Neural cell (in vitro differentiated cells): ENCODE measurements at regions not wholly inside any gene's neighbourhood (a gene's known extent, or its start where the extent isn't known, plus 50 kb on each side); places are given as distances from the start of the nearest gene placed in this dataset.

Source experiments
- H2AFZ ChIP-seq: fragments of 200-600, 300-800 bp; sonication (generic), shearing (Covaris generic); 2 replicates; pipeline ENCODE4 v1.6.0; 2014; ENCODE audit warnings: low read depth, mild to moderate bottlenecking, antibody characterized with exemption, low read length, moderate library complexity
- H3F3A ChIP-seq: fragments of 200-600 bp; shearing (Covaris generic); 2 replicates; pipeline ENCODE4 v1.6.1; 2016; ENCODE audit warnings: mild to moderate bottlenecking, moderate library complexity, mixed read lengths, antibody characterized with exemption, low read length; ENCODE audit not compliant: insufficient read depth, poor library complexity, severe bottlenecking
- H3K27ac ChIP-seq: fragments of 200-600, 300-800 bp; sonication (generic), shearing (Covaris generic); 2 replicates; pipeline ENCODE4 v1.5.1; 2014; ENCODE audit warnings: mild to moderate bottlenecking, low read length, moderate library complexity
- H3K27me3 ChIP-seq: fragments of 300-800, 200-600 bp; sonication (generic), shearing (Covaris generic); 2 replicates; pipeline ENCODE4 v1.6.0; 2014; ENCODE audit warnings: mild to moderate bottlenecking, low read depth, low read length, moderate library complexity; ENCODE audit not compliant: insufficient read depth
- H3K36me3 ChIP-seq: fragments of 300-800, 200-600 bp; sonication (generic), shearing (Covaris generic); 2 replicates; pipeline ENCODE4 v1.5.1; 2014; ENCODE audit warnings: mild to moderate bottlenecking, antibody characterized with exemption, low read length, moderate library complexity; ENCODE audit not compliant: insufficient read depth
- H3K4me2 ChIP-seq: fragments of 300-800, 200-600 bp; sonication (generic), shearing (Covaris generic); 2 replicates; pipeline ENCODE4 v1.6.0; 2014; ENCODE audit warnings: mild to moderate bottlenecking, low read length
- H3K4me3 ChIP-seq: fragments of 300-800, 200-600 bp; sonication (generic), shearing (Covaris generic); 2 replicates; pipeline ENCODE4 v1.5.1; 2014; ENCODE audit warnings: mild to moderate bottlenecking, low read length, moderate library complexity
- H3K79me2 ChIP-seq: fragments of 200-600 bp; shearing (Covaris generic); replicated peaks from 2 replicates; pipeline ENCODE4 v1.6.0; 2014; ENCODE audit warnings: mild to moderate bottlenecking, low read length, moderate library complexity; ENCODE audit not compliant: insufficient read depth
- H3K9ac ChIP-seq: fragments of 300-800, 200-600 bp; sonication (generic), shearing (Covaris generic); 2 replicates; pipeline ENCODE4 v1.6.1; 2016; ENCODE audit warnings: mild to moderate bottlenecking, low read length, mixed read lengths
- H3K9me2 ChIP-seq: fragments of 200-600 bp; shearing (Covaris generic); 2 replicates; pipeline ENCODE4 v1.6.1; 2016; ENCODE audit warnings: mild to moderate bottlenecking, low read length, mixed read lengths; ENCODE audit not compliant: insufficient read depth
- H3K9me3 ChIP-seq: fragments of 200-600, 300-800 bp; sonication (generic), shearing (Covaris generic); 2 replicates; pipeline ENCODE4 v1.6.1; 2016; ENCODE audit warnings: mild to moderate bottlenecking, mixed run types, low read length, moderate library complexity, mixed read lengths
- H4K20me1 ChIP-seq: fragments of 200-600 bp; shearing (Covaris generic); 2 replicates; pipeline ENCODE4 v1.6.1; 2016; ENCODE audit warnings: mild to moderate bottlenecking, mixed run types; ENCODE audit not compliant: insufficient read depth
- EP300 ChIP-seq: fragments of 450-650 bp; conservative IDR thresholded peaks from 2 replicates; pipeline ENCODE4 v1.6.1; 2014; ENCODE audit warnings: antibody characterized with exemption, mild to moderate bottlenecking, moderate library complexity; ENCODE audit not compliant: poor library complexity, severe bottlenecking
- EZH2 ChIP-seq: fragments of 200-600, 300-800 bp; shearing (Covaris generic), sonication (generic); IDR thresholded peaks from 2 replicates; pipeline ENCODE4 v1.6.1; 2014; ENCODE audit warnings: antibody characterized with exemption, low read length, borderline replicate concordance, mild to moderate bottlenecking; ENCODE audit not compliant: insufficient read depth, poor library complexity, severe bottlenecking
- MXI1 ChIP-seq: fragments of 450-650 bp; conservative IDR thresholded peaks from 2 replicates; pipeline ENCODE4 v1.6.1; 2014; ENCODE audit warnings: antibody characterized with exemption, mild to moderate bottlenecking; ENCODE audit not compliant: poor library complexity, severe bottlenecking
- POLR2AphosphoS5 ChIP-seq: IDR thresholded peaks from 2 replicates; pipeline ENCODE4 v1.6.1; 2012
- RAD21 ChIP-seq: fragments of 450-650 bp; conservative IDR thresholded peaks from 2 replicates; pipeline ENCODE4 v1.6.1; 2014; ENCODE audit warnings: antibody characterized with exemption, mild to moderate bottlenecking, moderate library complexity
- SMC3 ChIP-seq: fragments of 450-650 bp; conservative IDR thresholded peaks from 2 replicates; pipeline ENCODE4 v1.6.1; 2014; ENCODE audit warnings: antibody characterized with exemption, mild to moderate bottlenecking, moderate library complexity; ENCODE audit not compliant: poor library complexity
- TAF1 ChIP-seq: IDR thresholded peaks from 2 replicates; pipeline ENCODE4 v1.6.1; 2012; ENCODE audit warnings: low read depth
- TF ChIP-seq, protein P1 (sequence below): IDR thresholded peaks from 2 replicates; pipeline ENCODE4 v1.6.1; 2012; ENCODE audit warnings: borderline replicate concordance
- TF ChIP-seq, protein P2 (sequence below): fragments of 450-650 bp; IDR thresholded peaks from 2 replicates; pipeline ENCODE4 v1.5.1; 2014; ENCODE audit warnings: antibody characterized with exemption, mild to moderate bottlenecking, moderate library complexity; ENCODE audit not compliant: poor library complexity, severe bottlenecking

DNA sequence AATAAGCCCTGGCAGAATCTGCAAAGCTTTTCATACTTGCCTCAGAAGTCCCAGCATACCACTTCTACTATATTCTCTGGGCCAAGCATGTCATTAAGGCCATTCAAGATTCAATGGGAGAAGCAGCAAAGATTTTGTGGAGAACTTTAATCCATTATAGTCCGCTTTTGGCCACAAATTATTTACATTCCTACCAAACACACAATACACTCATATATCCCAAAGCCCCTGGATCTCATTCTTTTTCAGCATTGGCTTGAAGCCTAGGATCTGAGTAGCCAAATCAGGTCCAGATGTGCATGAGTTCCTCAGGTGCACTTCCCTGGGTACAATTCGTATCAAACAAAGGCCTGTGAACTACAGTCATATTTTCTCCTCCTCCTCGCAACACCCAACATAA is 203.4 kb downstream of the NDFIP2 start:
- no peak overlapping the region for H3K4me2 ChIP-seq
- no peaks in the 10 kb centered on the region for H3F3A ChIP-seq
- H3K79me2 ChIP-seq, result no peaks in the 10 kb centered on the region
- H2AFZ ChIP-seq, result no peak overlapping the region
- H3K9me2 ChIP-seq, result no peaks in the 10 kb centered on the region
- H3K36me3 ChIP-seq, result no peaks in the 10 kb centered on the region
- H3K27me3 ChIP-seq, result no peaks in the 10 kb centered on the region
- no peaks in the 10 kb centered on the region for H4K20me1 ChIP-seq
- no peaks in the 10 kb centered on the region for H3K9me3 ChIP-seq
- H3K4me3 ChIP-seq, result no peak overlapping the region
- no peak overlapping the region for H3K27ac ChIP-seq
- TF ChIP-seq EZH2 (no peak), SMC3 (no peak), EP300 (no peak), MXI1 (no peak), RAD21 (no peak), POLR2AphosphoS5 (no peak), TAF1 (no peak)
- TF ChIP-seq, protein P1, sequence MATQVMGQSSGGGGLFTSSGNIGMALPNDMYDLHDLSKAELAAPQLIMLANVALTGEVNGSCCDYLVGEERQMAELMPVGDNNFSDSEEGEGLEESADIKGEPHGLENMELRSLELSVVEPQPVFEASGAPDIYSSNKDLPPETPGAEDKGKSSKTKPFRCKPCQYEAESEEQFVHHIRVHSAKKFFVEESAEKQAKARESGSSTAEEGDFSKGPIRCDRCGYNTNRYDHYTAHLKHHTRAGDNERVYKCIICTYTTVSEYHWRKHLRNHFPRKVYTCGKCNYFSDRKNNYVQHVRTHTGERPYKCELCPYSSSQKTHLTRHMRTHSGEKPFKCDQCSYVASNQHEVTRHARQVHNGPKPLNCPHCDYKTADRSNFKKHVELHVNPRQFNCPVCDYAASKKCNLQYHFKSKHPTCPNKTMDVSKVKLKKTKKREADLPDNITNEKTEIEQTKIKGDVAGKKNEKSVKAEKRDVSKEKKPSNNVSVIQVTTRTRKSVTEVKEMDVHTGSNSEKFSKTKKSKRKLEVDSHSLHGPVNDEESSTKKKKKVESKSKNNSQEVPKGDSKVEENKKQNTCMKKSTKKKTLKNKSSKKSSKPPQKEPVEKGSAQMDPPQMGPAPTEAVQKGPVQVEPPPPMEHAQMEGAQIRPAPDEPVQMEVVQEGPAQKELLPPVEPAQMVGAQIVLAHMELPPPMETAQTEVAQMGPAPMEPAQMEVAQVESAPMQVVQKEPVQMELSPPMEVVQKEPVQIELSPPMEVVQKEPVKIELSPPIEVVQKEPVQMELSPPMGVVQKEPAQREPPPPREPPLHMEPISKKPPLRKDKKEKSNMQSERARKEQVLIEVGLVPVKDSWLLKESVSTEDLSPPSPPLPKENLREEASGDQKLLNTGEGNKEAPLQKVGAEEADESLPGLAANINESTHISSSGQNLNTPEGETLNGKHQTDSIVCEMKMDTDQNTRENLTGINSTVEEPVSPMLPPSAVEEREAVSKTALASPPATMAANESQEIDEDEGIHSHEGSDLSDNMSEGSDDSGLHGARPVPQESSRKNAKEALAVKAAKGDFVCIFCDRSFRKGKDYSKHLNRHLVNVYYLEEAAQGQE, result no peak
- TF ChIP-seq, protein P2, sequence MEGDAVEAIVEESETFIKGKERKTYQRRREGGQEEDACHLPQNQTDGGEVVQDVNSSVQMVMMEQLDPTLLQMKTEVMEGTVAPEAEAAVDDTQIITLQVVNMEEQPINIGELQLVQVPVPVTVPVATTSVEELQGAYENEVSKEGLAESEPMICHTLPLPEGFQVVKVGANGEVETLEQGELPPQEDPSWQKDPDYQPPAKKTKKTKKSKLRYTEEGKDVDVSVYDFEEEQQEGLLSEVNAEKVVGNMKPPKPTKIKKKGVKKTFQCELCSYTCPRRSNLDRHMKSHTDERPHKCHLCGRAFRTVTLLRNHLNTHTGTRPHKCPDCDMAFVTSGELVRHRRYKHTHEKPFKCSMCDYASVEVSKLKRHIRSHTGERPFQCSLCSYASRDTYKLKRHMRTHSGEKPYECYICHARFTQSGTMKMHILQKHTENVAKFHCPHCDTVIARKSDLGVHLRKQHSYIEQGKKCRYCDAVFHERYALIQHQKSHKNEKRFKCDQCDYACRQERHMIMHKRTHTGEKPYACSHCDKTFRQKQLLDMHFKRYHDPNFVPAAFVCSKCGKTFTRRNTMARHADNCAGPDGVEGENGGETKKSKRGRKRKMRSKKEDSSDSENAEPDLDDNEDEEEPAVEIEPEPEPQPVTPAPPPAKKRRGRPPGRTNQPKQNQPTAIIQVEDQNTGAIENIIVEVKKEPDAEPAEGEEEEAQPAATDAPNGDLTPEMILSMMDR, result no peak
- H3K9ac ChIP-seq, result no peak overlapping the region

DNA sequence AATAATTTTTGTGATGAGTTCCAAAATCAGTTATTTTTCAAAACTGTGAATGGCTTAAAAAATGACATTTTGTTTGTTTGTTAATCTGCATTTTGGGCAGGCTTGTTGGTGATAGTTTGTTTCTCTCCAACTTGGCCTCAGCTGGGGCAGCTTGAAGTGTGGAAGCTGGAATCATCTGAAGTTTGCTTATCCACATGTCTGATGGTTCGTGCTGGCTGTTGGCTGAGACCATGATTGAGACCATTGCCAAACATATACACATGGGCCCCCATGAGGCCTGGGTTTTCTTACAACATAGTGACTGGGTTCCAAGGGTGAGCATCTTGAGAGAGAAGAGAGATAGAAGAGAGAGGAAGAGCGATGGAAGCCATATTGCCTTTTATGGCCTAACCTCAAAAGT is 201.2 kb downstream of the NDFIP2 start:
- H3K4me2 ChIP-seq, result no peak overlapping the region
- H3K9me3 ChIP-seq, result no peaks in the 10 kb centered on the region
- H3K36me3 ChIP-seq, result no peaks in the 10 kb centered on the region
- H4K20me1 ChIP-seq, result no peaks in the 10 kb centered on the region
- no peak overlapping the region for H3K27ac ChIP-seq
- no peaks in the 10 kb centered on the region for H3F3A ChIP-seq
- no peak overlapping the region for H3K9ac ChIP-seq
- no peaks in the 10 kb centered on the region for H3K9me2 ChIP-seq
- H3K27me3 ChIP-seq, result no peaks in the 10 kb centered on the region
- H3K79me2 ChIP-seq, result no peaks in the 10 kb centered on the region
- H3K4me3 ChIP-seq, result no peak overlapping the region
- no peak overlapping the region for H2AFZ ChIP-seq
- no peak for TF ChIP-seq RAD21
- TF ChIP-seq MXI1, result no peak
- TF ChIP-seq EZH2, result no peak
- no peak for TF ChIP-seq SMC3
- no peak for TF ChIP-seq POLR2AphosphoS5

DNA sequence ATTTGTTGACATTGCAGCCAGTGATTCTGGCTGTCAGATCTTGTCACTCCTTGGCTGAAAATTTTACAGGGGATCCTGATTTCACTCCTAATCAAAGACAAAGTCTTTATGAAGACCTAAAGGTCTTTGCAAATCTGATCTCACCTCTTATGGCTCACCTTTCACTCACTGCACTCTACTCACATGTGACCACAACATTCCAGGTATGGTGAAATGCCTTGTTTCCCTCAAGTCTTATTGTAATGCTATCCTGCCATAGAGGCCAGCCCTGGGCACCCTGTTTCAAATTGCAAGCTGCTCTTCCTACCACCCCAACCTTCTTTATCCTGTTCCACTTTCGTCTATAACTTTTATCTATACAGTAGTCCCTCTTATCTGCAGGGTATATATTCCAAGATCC is 200.1 kb downstream of the NDFIP2 start:
- no peaks in the 10 kb centered on the region for H3K36me3 ChIP-seq
- H2AFZ ChIP-seq, result no peak overlapping the region
- no peaks in the 10 kb centered on the region for H3K9me2 ChIP-seq
- no peak overlapping the region for H3K27ac ChIP-seq
- H3K79me2 ChIP-seq, result no peaks in the 10 kb centered on the region
- H3K9ac ChIP-seq, result no peak overlapping the region
- no peaks in the 10 kb centered on the region for H3K9me3 ChIP-seq
- no peaks in the 10 kb centered on the region for H4K20me1 ChIP-seq
- H3F3A ChIP-seq, result no peaks in the 10 kb centered on the region
- H3K27me3 ChIP-seq, result no peaks in the 10 kb centered on the region
- no peak overlapping the region for H3K4me3 ChIP-seq
- TF ChIP-seq SMC3, result no peak
- no peak for TF ChIP-seq EP300
- no peak for TF ChIP-seq MXI1
- TF ChIP-seq TAF1, result no peak
- TF ChIP-seq RAD21, result no peak
- no peak for TF ChIP-seq POLR2AphosphoS5
- TF ChIP-seq, protein P2, result no peak
- TF ChIP-seq, protein P1, result no peak
- no peak overlapping the region for H3K4me2 ChIP-seq
